GM19455 (cell line): ENCODE measurements at regions not wholly inside any gene's neighbourhood (a gene's known extent, or its start where the extent isn't known, plus 50 kb on each side); places are given as distances from the start of the nearest gene placed in this dataset.
"Not testable (repeated sequence)": the region's sequence is repeated elsewhere in the genome, so short reads cannot be mapped to it uniquely, and the experiment has no call there.

Experiments used
- ATAC-seq: cut with Tn5 transposase; IDR thresholded peaks from one replicate; pipeline ENCODE4 v1.9.1; 2021; ENCODE audit not compliant: unreplicated experiment

- no peak for ATAC-seq
Observed at GRCh38 chr22:48925450-48925849, 902.2 kb downstream of the BRD1 start.

- no peak for ATAC-seq
Observed at GRCh38 chr22:48923996-48924395, 903.7 kb downstream of the BRD1 start.

GRCh38 chr22:48923165-48923865 lies 904.4 kb downstream of the BRD1 start:
- no peak for ATAC-seq

- no peak for ATAC-seq
Observed at GRCh38 chr22:48921411-48921903, 906.2 kb downstream of the BRD1 start.

GRCh38 chr22:48920776-48921241 lies 906.9 kb downstream of the BRD1 start:
- ATAC-seq, result no peak

- ATAC-seq, result no peak
Observed at GRCh38 chr22:48919851-48920589, 907.7 kb downstream of the BRD1 start.

- no peak for ATAC-seq
Observed at GRCh38 chr22:48919187-48919590, 908.5 kb downstream of the BRD1 start.

GRCh38 chr22:48918585-48919186 lies 909.0 kb downstream of the BRD1 start:
- no peak for ATAC-seq

GRCh38 chr22:48912356-48913066 lies 915.2 kb downstream of the BRD1 start:
- ATAC-seq, result not testable (repeated sequence)

GRCh38 chr22:48911647-48912046 lies 916.0 kb downstream of the BRD1 start:
- ATAC-seq, result not testable (repeated sequence)

- ATAC-seq, result not testable (repeated sequence)
Observed at GRCh38 chr22:48911067-48911466, 916.6 kb downstream of the BRD1 start.

GRCh38 chr22:48908547-48908946 lies 919.1 kb downstream of the BRD1 start:
- no peak for ATAC-seq

GRCh38 chr22:48907591-48907990 lies 920.1 kb downstream of the BRD1 start:
- no peak for ATAC-seq

GRCh38 chr22:48906216-48906835 lies 921.3 kb downstream of the BRD1 start:
- ATAC-seq, result no peak

GRCh38 chr22:48905206-48905975 lies 922.3 kb downstream of the BRD1 start:
- no peak for ATAC-seq

- ATAC-seq, result no peak
Observed at GRCh38 chr22:48902983-48903650, 924.6 kb downstream of the BRD1 start.

- ATAC-seq, result no peak
Observed at GRCh38 chr22:48902001-48902869, 925.4 kb downstream of the BRD1 start.

GRCh38 chr22:48901324-48901723 lies 926.3 kb downstream of the BRD1 start:
- no peak for ATAC-seq
